SK-N-MC (cell line): ENCODE measurements at regions not wholly inside any gene's neighbourhood (a gene's known extent, or its start where the extent isn't known, plus 50 kb on each side); places are given as distances from the start of the nearest gene placed in this dataset.

Source experiments
- EZH2 ChIP-seq: fragments of 200-600 bp; sonication (generic); IDR thresholded peaks from one replicate; pipeline ENCODE4 v1.6.1; 2017; ENCODE audit warnings: antibody characterized with exemption
- POLR2AphosphoS5 ChIP-seq: IDR thresholded peaks from 2 replicates; pipeline ENCODE4 v1.6.1; 2012; ENCODE audit warnings: mild to moderate bottlenecking, low read depth, low read length, borderline replicate concordance

GRCh38 chr3:193055352-193055751 lies 137.7 kb upstream of the MB21D2 start:
- TF ChIP-seq EZH2 (no peak), POLR2AphosphoS5 (no peak)
